Peyer's patch (tissue), 4 donors: ENCODE measurements at regions not wholly inside any gene's neighbourhood (a gene's known extent, or its start where the extent isn't known, plus 50 kb on each side); places are given as distances from the start of the nearest gene placed in this dataset.

ENCODE experiments used
- POLR2A ChIP-seq, 2 donors: fragments of 450-650 bp; IDR thresholded peaks; one replicate each; pipeline ENCODE4 v1.5.1; 2017; ENCODE audit warnings: antibody characterized with exemption in 2 of 2, mild to moderate bottlenecking in 2 of 2, moderate library complexity in 2 of 2
- TF ChIP-seq, protein P1 (sequence below), 6 experiments: fragments of 450-650 bp in 4 of 6; fragments of 200-600 bp in 2 of 6; sonication (generic) in 1 of 6; IDR thresholded peaks; one replicate each; pipeline ENCODE4 v1.5.1; 2017 to 2019; ENCODE audit warnings: antibody characterized with exemption in 6 of 6, mild to moderate bottlenecking in 3 of 6, moderate library complexity in 1 of 6

DNA sequence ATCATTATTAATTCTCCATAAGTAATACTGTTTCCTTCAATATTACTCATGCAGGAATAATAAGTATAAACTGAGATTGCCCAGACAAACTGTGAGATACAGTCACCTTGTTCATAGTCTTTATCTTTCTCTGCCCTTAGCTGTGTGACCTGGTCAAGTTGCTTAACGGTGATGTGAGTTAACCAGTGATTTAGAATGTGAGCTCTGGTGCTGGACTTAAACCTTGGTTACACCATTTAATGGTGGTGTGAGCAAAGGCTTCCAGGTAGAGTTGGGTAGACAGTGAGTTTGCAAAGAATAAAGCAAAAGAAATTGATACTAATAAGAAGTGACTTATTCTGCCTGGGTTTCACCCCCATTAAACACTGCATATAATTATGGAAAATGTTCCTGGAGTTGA lies 86.2 kb upstream of the DEFB112 start:
- TF ChIP-seq, protein P1, sequence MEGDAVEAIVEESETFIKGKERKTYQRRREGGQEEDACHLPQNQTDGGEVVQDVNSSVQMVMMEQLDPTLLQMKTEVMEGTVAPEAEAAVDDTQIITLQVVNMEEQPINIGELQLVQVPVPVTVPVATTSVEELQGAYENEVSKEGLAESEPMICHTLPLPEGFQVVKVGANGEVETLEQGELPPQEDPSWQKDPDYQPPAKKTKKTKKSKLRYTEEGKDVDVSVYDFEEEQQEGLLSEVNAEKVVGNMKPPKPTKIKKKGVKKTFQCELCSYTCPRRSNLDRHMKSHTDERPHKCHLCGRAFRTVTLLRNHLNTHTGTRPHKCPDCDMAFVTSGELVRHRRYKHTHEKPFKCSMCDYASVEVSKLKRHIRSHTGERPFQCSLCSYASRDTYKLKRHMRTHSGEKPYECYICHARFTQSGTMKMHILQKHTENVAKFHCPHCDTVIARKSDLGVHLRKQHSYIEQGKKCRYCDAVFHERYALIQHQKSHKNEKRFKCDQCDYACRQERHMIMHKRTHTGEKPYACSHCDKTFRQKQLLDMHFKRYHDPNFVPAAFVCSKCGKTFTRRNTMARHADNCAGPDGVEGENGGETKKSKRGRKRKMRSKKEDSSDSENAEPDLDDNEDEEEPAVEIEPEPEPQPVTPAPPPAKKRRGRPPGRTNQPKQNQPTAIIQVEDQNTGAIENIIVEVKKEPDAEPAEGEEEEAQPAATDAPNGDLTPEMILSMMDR (IDR thresholded peaks at IDR 0.05): no peak
- TF ChIP-seq POLR2A (IDR thresholded peaks at IDR 0.05): no peak
